HG03045 (cell line): ENCODE measurements at regions not wholly inside any gene's neighbourhood (a gene's known extent, or its start where the extent isn't known, plus 50 kb on each side); places are given as distances from the start of the nearest gene placed in this dataset.
"Not testable (repeated sequence)": the region's sequence is repeated elsewhere in the genome, so short reads cannot be mapped to it uniquely, and the experiment has no call there.

Source experiments
- ATAC-seq: cut with Tn5 transposase; IDR thresholded peaks from one replicate; pipeline ENCODE4 v1.9.1; 2021; ENCODE audit warnings: mild to moderate bottlenecking, moderate library complexity; ENCODE audit not compliant: unreplicated experiment

DNA sequence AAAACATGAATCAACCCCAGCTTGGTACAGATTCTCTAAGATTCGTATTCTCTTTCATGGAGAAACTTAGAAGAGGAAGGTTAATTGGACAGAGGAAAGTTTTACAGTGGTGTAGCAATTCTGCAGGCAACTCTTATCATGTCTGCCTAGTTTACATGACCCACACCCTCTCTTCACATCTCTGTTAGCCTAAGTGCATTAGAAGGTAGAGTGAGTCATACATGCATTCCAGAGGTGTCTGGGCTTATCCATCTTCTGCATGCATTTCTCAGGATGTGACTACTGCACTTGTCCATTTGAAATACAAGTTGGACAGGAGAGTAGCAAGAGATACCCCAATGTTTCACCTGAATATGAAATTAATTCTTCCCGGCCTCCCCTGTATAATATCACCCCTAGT lies 578.4 kb upstream of the NCAM2 start:
- no peak for ATAC-seq

DNA sequence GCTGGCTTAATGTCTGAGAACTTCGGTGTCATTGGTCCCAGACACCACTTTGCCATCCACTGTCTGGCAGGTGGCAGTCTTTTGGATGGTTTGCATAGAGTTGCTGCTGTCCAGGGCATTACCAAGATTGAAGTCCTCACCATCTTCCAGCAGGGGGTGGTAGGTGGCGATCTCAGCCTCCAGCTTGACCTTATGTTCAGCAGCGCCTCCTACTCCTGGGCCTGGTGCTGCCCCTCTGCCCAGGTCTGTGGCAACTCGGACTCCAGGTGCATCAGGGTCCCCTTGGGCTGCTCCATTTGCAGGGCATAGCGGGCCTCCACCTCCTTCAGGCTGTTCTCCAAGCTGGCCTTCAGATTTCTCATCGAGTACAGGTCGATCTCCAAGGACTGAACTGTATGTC lies 573.3 kb upstream of the NCAM2 start:
- ATAC-seq = no peak

DNA sequence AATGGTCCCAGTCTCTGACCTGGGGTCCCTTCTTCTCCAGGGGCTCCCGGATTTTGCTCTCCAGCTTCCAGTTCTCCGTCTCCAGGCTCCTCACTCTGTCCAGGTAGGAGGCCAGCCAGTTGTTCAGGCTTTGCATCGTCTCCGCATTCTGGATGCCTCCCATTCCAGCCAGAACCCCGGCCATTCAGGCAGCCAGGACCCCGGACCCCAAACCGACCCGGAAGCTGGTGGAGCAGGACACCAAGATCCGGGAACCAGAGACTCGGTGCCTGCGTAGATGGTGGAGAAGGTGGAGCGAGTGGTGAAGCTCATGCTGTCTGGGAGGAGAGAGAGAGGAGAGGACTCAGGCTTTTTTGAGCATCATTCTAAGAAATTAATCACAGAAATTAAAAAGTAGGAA lies 572.4 kb upstream of the NCAM2 start:
- ATAC-seq = no peak

DNA sequence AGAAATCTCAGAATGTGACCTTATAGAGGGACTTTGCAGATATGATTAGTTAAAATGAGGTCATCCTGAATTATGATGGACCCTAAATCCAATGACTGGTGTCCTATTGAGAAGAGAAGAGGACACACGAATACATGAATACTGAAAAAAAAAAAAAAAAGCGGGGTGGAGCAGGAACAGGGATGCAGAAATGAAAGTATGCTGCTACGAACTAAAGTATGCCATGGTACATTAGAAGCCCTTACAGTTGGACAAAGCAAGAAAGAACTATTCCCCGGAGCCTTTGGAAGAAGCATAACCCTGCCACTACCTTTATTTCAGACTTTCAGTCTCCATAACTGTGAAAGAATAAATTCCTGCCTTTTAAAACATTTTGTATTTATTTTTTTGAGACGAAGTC lies 557.9 kb upstream of the NCAM2 start:
- ATAC-seq = no peak

DNA sequence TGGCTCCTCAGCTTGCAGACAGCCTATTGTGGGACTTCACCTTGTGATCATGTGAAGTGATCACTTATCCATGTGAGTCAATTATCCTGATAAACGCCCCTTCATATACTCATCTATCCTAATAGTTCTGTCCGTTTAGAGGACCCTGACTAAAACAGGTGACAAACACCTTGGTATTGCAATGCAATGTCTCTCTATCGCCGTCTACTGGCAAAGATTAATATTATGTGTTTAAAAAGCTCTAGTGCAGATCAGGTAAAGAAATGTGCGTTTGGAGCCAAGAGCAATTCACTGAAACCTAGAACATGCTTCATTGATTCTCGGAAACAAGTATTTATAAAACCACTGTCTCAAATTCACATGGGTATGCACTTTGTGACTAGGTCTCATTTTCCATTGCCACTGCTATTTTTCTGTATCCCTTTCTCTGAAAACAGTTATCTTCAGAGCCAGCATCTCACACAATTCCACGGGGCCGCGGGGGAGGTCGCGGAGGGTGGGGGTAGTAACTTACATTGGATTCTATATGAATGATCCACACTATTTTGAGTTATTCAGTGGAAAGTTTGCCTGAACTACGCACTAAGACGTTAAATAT lies 554.6 kb upstream of the NCAM2 start:
- ATAC-seq = no peak

DNA sequence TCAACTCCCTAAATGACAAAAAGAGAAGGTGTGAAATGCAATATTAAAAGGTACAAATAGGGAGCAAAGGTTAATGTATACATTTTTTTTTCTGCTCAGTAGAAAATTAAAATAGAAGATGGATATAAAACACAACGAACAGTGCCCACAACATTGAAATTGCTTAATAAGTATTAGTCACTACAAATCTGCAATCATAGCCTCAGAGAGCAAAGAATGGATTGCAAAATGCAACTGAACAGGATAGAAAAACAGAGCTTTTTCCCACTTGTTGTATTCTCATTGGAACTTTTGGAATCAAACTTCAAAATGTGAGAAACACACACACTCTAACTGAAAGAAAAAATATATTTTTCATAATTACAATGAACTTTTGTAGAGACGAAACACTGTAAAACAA lies 552.2 kb upstream of the NCAM2 start:
- ATAC-seq = no peak

DNA sequence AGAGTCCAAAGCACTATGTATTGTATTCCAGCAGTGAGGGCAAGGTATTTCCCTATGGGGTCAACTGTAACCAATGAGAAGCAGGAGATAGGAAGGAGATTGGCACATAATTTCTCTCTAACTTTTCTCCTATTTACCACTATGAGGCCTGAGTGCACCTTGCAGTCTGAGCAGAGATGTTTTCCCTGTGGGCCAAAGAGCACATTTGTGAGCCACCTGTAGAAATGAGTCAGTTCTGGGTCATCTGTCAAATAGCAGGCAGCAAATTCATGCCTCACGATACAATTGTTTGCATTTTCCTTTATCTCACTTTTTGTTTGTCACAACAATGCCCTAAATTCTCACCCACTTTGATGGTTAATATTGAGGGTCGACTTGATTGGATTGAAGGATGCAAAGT lies 547.2 kb upstream of the NCAM2 start:
- no peak for ATAC-seq

DNA sequence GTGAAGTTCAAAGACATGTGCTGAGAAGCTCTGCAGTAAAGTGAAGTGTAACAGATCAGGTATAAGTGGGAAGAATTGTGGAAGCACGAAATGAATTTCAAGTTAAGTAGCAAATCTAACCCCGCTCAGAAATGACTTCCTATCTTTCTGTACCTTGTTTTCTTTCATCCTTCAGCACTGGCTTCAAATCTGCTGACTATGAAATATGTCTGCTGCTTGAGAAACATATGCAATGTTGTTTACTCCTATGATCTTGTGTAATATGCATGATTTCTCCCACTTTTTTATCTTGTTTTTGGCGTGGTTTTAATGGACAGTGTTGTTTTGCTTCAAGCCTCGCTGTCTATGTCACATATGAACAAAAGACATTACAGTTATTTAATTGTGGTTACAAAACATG lies 545.3 kb upstream of the NCAM2 start:
- ATAC-seq = no peak

DNA sequence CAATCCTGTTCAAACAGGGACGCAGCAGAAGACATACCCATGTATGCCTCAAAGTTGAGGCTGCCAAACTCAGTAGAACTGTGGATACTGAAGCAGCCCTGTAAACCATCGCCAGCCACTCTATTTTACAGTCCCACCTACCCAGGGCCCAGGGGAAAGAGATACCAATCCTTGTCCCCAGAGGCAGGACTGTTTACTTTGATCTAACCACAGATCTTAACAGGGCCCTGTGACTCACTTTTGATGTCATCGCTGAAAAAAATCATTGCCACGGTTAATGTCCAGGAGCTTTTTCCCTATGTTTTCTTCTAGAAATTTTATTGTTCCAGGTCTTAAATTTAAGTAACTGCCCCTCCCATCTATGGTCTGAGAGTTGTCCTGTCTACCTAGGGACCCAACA lies 538.4 kb upstream of the NCAM2 start:
- ATAC-seq = no peak

DNA sequence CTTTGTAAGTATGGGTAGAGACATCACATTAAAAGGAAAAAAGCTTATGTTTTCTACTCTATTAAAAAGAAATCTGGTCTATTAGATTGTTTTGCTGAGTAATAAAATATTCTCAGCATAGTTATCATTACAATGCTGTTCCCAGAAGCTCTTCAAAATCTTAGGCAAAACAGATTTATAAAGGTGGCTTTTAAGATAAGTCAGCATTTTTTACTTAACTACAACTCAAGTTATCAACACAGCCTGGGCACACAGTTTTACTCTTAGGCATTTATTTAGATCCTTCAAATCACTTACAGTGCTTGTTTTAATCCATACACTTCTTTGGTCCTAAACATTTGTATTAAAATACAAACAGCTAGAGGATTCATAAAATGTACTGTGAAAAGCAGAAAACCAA lies 534.8 kb upstream of the NCAM2 start:
- ATAC-seq = no peak

DNA sequence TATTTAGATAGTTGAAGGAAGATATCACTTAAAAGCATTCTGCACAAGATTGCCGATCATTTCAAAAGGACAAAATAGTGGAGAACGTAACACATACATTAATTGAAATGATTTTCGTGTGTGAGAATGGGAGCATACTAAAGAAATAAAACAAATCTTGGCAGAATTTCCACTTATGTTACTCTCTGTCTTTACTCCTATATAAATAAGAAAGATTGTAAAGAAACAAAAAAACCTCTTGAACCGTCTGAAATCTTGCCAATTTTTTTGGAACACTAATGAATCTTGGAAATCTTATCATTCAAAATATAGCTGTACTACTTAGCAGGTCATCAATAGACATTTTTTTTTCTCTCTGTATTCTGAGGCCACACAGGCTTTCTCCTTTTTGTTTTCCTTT lies 528.8 kb upstream of the NCAM2 start:
- ATAC-seq = no peak

DNA sequence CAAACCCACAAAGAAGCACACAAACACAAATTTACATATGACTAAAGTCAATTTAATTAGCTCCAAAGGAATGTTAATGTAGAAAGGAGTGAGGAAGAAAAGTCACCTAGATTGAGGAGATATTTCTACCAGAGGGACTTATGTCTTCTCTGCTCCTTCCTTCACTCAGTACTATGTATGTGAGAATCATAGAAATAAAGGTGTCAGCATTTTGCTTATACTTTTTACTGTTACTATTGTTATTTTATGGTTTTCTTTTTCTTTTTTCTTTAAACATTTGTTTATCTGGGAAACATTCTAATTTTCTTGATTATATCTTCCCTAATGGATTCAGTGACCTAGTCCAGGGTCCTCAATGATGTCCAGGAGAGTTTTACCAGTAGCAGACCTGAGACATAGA lies 511.9 kb upstream of the NCAM2 start:
- no peak for ATAC-seq

DNA sequence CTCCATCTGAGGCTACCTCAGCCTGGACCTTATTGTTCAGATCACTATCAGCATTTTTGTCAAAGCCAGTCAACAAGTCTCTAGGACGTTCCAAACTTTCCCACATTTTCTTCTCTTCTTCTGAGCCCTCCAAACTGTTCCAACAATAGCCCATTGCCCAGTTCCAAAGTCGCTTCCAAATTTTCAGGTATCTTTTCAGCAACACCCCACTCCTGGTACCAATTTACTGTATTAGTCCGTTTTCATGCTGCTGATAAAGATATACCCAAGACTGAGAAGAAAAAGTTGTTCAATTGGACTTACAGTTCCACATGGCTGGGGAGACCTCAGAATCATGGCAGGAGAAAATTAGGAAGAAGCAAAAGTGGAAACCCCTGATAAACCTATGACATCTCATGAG lies 495.3 kb upstream of the NCAM2 start:
- not testable (repeated sequence) for ATAC-seq

DNA sequence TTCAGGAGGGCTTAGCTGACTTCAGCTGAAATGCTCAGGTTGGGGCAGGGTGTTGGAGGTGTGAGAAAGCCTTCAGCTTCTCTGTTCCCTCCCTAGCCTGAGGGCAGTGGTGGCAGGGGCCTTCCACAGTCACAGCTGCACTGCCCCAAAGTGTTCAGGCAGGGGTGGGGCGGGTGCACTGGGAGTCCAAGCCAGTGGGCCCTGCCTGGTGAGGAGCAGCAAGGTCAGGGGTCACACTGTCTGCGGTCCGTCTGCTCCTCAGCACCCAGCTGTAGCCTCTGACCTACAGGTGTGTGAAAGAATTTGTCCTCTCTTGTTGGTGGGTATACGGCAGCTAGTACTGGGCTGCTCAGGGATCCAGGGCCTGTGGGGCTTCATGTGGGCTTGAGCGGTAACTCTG lies 490.4 kb upstream of the NCAM2 start:
- no peak for ATAC-seq

DNA sequence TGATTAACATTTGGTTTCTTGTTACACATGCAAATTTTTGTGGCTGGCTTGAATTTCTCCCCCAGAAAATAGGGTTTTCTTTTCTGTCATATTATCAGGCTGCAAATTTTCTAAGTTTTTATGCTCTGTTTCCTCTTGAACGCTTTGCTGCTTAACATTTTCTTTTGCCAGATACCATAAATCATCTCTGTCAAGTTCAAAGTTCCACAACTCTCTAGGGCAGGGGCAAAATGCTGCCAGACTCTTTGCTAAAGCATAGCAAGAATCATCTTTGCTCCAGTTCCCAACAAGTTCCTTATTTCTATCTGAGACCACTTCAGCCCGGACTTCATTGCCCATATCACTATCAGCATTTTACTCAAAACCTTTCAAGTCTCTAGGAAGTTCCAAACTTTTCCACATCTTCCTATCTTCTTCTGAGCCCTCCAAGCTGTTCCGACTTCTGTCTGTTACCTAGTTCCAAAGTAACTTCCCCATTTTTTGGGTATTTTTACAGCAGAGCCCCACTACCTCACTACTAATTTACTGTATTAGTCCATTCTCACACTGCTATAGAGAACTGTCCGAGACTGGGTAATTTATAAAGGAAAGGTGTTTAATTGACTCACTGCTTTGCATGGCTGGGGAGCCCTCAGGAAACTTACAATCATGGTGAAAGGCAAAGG lies 486.9 kb upstream of the NCAM2 start:
- ATAC-seq = no peak

DNA sequence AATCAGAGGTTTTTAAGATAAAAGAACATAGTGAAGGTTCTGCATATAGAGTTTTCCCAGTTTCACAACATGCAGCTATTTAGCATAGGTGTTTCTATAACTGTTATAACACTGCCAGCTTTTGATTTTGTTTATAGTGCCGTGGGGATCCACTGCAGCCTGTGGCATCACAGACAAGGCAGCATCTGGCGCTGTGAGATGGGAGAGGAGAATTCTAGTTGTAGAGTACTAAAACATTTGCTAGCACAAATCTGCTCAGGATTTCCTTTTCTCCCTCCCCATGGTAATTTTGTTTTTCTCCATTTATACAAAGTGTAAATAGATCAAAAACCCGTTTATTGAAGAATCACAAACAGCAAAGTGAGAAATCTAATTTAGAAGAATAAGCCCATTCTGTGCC lies 482.8 kb upstream of the NCAM2 start:
- ATAC-seq = no peak

DNA sequence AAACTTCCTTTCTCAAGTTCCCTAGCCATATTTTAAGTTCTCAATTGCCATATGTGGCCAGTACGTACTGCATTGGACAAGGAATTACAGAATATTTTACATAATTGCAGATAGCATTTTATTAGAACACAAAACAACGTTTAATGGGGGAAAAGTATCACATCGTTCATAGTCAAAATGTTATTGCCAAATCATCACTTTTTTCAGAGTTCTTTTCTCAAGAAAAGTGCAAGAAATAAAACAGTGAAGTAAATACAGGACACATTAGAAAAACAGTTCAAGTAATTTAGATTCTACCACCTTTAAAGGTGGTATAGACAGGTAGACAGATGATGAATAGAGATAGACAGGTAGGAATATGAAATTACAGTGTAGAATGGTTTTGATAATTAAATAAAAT lies 479.1 kb upstream of the NCAM2 start:
- ATAC-seq = no peak

DNA sequence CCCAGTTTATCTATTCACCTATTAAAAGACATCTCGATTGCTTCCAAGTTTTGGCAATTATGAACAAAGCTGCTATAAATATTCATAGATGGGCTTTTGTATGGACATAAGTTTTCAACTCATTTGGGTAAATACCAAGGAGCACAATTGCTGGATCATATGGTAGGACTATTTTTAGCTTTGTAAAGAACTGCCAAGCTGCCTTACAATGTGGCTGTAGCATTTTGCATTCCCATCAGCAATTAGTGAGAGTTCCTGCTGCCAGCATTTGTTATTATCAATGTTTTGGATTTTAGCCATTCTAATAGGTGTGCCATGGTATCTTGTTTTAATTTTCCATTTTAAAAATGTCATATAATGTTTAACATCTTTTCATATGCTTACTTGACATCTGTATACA lies 475.6 kb upstream of the NCAM2 start:
- ATAC-seq = no peak

DNA sequence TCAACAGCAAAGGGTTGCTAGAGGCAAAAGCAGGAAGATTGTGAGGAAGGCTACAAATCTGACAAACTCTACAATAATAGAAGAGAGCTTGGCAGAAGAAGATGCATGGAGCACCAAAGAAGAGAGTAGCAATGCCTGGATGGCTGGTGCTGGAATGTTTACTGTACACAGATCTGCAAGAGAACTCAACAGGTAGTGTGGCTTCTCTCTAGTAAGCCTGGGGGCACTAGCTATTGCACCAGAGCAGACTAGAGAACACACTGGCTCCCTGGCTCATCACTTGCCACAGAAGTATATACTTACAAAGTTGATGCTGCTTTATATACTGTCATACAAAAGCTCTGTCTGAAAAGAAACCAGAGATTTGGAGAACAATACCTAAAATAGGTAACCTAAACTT lies 475.0 kb upstream of the NCAM2 start:
- ATAC-seq = no peak

DNA sequence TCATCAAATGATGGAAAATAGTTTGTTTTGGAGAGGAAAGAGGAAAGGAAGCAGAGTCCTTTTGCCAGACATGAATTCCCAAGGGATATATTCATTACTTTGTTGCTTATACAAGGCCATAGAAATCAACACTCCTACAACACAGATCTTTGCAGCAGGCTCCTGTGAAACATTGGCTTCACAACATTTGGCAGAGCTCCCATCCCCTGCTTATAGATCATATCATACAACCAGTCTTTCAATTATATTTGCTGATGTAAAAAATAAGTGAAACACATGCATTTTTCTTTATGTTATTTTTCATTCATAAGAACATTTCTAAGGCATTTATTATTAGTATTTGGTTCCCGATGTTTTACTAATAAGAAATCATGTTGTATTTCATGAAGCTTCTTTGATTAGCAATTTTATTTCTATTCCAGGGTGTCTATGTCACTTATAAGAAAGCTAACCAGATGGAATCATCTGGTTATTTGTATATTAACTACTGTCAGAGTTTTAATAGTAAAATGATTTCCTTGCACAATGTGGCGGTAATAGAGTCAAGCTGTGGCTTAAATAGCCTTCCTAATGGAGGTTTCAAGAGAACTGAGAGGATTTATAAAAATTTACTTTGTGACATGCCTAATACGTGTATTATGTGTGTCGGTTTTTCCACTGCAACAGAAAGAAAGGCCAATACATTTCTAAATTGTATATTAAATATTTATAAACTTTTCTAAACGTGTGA lies 470.3 kb upstream of the NCAM2 start:
- no peak for ATAC-seq

DNA sequence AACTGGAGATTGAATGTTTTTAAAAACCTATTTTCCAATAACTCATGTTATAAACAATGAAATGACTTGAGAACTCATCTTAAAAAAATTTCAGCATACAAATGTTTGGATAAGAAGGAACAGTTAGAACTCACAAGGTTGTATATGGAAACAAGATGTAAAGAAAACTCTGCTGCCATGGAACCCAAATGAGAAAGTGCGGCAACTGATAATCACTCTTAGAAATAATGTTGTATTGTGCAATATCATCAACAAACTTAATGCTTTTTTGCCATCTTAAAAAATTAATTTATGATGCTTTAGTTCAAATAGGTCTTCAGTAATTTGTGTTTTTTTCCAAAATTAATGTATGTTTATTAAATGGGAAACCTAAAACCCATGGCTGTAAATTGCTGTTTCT lies 461.1 kb upstream of the NCAM2 start:
- no peak for ATAC-seq

DNA sequence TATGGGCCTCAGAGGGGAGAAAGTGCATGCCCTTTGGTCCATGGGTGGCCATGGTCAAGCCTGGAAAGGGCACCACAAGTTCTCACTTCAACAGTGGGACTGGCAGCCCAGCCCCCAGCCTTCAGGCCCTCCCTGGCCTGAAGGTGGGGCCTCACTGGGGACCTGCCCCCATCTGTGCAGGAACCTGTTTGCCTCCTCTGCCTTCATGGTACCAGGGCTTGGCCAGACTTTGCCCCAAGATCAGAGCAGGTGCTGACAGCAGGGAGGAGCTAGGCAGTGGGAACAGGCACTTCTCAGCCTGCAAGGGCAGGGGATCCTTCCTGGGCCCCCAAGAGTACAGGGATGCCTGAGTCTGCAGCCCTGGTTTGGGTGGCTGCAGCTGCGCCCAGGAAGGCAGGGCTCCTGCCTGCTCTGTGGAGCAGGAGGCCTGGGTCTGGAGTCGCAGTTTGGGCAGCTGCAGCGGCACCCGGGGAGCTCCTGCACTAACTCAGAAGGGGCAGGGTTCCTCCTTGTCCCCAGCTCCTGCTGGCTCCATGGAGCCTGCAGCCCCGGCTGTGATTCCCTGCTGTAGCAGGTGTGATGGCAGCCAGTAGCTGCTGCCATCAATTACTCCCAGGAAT lies 460.1 kb upstream of the NCAM2 start:
- ATAC-seq = no peak
